HG03103 (cell line): ENCODE measurements at regions not wholly inside any gene's neighbourhood (a gene's known extent, or its start where the extent isn't known, plus 50 kb on each side); places are given as distances from the start of the nearest gene placed in this dataset.
"Not testable (repeated sequence)": the region's sequence is repeated elsewhere in the genome, so short reads cannot be mapped to it uniquely, and the experiment has no call there.

Experiments
- ATAC-seq: cut with Tn5 transposase; IDR thresholded peaks from one replicate; pipeline ENCODE4 v1.9.1; 2021; ENCODE audit warnings: low read depth; ENCODE audit not compliant: unreplicated experiment

DNA sequence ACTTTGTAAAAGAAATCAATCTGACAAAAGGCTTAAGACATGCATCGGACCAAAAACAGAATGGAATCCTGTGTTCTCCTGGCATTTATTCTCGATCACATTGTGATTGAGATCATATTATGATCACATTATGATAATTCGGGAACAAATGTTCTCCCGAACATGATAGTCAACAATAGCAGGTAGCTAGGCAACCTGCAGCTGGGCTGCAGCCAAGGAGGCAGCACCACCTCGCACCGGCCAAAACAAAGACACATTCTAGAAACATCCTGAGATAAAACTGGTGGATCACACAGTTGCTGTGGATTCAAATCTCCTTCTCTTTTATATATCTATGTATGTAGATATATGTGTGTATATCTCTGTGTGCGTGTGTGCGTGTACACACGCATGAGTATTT is 480.6 kb upstream of the CYLC2 start:
- ATAC-seq, result no peak

DNA sequence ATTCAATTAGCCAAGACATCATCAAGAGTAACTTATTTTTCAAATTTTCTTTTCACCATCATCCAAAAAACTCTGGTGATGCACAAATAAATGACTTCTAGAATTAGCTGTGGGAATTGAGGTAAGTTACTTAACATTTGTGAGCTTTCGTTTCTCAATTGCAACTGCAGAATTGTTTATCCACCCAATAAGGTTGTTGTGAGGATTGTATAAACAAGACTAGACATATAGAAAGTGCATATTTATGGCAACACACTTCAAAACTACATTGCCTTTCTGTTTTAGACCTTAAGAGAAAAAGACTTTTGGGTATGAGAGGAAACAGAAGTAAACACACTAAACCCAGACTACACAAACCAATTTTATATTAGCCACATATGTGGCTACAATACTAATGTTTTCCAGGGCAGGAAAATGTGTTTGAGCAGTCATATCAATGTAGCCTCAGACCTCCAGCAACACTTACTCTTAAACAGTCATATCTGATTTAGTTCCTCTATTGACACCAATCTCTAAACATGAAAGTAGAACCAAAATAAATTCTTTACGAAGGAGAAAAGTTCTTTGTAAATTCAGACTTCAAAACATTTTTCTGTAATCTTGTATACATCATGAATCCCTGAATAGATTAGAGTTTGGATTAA is 488.0 kb upstream of the CYLC2 start:
- no peak for ATAC-seq

DNA sequence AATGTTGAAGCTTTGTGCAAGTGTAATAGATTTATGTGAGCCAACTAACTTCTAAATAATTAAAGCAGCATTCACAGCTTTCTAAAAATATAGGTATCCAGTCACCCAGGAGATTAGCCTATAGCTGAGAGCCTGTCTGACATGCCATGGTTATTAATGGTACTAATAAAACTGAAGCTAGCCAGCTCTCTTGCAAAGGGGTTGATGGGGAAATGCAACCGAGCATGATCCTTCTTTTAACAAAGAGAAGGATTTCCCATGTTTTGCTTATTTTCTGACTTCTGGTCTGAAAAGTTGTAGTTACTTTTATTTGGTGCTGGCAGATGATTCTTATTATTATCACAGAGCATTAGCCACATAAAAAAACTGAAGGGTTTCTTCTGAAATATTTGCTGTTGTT is 488.7 kb upstream of the CYLC2 start:
- no peak for ATAC-seq

DNA sequence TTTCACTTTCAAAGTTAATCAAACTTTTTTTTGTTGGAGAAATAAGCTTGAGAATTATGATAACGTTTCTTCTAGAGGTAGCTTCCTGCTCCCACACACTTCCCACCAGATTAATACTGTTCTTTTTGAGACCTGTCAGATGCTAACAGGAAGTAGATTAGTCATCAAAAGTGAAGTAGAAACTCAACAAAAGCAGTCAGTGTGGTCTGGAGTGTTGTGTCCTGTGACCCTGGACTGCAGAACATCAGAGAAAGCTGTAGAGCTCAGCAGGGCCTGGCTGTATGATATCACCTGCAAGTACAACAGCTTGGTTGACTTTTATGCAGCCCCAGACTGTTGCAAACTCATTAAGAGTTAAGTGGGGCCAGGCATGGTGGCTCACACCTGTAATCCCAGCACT is 495.7 kb upstream of the CYLC2 start:
- no peak for ATAC-seq

DNA sequence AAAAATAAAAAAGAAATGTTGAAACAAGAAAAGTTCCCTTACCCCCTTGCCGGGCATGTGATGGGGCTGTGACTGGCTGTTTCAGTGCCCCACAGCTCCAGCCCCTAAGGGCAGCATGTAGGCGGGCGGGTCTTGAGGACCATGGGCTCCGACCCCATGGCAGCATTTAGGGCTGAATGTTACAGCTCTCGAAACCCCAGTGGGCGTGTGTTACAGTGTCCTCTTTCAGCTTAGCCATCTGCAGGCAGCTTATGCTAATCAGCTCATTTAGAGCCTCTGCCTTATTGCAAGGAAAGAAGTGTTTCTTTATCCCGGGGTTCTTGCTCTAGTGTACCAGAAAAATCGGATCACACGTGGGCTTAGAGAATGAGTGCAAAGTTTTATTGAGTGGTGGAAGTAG is 497.4 kb upstream of the CYLC2 start:
- no peak for ATAC-seq

DNA sequence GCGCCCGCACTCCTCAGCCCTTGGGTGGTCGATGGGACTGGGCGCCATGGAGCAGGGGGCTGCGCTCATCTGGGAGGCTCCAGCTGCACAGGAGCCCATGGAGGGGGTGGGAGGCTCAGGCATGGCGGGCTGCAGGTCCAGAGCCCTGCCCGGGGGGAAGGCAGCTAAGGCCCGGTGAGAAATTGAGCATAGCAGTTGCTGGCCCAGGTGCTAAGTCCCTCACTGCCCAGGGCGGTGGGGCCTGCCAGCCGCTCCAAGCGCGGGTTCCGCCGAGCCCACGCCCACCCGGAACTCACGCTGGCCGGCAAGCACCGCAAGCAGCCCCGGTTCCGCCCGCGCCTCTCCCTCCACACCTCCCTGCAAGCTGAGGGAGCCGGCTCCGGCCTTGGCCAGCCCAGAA is 508.2 kb upstream of the CYLC2 start:
- ATAC-seq, result not testable (repeated sequence)

DNA sequence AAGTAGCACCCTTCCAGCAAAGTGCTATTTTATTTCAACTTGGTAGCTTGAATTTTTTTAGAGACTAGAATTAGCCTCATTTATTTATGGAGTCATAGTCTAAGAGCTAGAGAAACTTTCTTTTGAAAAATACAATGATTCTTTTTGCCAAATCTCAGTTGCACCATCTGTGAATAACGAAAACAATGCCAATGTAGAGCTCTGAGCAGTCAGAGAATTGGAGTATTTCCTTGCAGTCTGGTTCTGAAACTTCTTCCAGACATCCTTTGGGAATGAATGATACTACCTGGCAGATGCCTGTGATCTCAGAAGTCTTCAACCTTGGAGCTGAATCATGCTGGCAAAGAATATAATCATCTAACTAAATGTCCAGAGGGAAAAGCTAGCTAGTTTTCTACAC is 511.5 kb upstream of the CYLC2 start:
- ATAC-seq, result no peak

DNA sequence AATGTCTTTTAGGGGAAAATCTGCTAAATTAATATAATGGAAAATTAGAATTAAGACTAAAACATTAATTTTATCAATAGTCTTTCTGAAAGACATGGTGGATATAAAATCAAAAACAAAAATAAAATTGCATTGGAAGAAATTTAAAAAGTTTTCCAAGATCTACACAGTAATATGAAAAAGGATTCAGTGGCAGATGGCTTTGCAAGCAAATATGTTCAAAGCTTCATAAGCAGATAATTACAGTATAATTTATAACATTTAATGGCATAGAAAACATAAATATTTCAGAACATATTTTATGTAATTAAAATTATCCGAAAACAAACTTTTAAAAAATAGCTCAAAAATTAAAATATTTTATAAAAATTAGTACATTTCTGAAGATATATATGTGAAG is 512.4 kb upstream of the CYLC2 start:
- ATAC-seq, result no peak

DNA sequence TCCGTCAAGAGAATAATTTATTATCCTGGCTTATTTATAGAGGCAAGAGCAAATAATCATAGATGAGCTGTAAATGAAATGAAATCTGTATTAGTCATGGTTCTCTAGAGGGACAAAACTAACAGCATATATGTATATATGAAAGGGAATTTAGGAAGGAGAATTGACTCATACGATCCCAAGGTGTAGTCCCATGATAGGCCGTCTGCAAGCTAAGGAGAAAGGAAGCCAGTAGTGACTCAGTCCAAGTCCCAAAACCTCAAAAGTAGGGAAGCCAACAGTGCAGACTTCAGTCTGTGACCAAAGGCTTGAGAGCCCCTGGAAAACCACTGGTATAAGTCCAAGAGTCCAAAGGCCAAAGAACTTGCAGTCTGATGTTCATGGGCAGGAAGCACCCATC is 515.9 kb upstream of the CYLC2 start:
- no peak for ATAC-seq

DNA sequence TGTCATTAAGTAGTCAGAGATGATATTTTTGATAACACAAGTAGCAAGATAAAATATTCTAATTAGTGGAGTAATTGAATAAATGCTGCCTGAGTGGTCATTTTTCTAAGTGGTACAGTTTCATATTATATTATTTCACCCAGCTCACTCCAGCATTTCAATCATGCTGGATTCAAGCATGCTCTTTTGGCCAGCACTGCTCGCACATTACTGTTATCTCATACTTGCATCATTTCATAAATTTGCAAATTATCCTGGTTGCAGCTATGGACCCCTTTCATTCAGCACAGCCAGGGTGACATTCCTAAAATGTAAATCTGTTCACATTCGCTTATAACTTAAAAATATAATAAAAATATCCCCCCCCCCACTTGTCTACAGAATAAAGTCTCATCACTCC is 520.8 kb upstream of the CYLC2 start:
- ATAC-seq, result no peak

DNA sequence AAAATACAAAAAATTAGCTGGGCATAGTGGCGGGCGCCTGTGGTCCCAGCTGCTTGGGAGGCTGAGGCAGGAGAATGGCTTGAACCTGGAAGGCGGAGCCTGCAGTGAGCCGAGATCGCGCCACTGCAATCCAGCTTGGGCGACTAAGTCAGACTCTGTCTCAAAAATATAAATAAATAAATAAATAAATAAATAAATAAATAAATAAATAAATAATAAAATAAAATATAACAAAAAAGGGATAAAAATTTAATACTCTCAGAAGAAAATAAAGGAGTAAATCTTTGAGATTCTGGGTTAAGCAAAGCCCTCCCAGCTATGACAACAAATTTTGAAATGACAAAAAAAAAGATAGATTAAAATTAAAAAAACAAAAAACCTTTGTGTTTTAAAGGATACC is 525.7 kb upstream of the CYLC2 start:
- ATAC-seq, result not testable (repeated sequence)

DNA sequence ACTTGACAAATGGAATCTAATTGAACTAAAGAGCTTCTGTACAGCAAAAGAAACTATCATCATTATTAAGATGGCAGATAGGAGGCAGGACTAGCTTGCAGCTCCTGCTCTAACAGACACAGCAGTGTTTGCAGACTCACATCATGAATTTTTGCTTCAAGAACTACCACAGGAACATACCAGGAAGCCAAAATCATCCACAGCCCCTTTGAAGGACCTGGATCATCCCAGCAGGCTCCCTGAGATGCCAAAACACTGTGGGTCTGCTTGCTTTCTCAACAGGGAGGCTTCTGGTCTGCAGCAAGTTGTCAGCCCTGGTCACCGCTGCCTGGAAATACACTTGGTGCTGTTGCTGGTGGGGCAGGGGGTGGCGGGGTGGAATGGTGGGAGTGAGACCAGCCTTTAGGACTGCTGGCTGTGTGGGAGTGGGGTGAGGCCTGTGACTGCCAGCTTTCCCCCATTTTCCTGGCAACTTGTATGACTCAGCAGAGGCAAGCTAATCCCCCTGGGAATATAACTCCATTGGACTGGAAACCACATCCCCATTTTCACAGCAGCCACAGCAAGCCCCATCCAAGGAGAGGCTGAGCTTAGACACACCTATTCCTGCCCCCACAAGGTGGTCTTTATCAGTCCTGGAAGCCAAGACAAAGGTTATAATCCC is 533.8 kb upstream of the CYLC2 start:
- no peak for ATAC-seq

DNA sequence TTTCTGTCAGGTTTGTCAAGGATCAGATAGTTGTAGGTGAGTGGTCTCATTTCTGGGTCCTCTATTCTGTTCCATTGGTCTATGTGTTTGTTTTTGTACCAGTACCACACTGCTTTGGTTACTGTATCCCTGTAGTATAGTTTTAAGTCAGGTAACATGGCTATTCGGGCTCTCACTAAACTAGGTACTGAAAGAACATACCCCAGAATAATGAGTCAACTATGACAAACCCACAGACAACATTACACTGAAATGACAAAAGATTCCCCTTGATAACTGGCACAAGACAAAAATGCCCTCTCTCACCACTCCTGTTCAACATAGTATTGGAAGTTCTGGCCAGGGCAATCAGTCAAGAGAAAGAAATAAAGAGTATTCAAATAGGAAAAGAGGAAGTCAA is 535.3 kb upstream of the CYLC2 start:
- ATAC-seq, result no peak

DNA sequence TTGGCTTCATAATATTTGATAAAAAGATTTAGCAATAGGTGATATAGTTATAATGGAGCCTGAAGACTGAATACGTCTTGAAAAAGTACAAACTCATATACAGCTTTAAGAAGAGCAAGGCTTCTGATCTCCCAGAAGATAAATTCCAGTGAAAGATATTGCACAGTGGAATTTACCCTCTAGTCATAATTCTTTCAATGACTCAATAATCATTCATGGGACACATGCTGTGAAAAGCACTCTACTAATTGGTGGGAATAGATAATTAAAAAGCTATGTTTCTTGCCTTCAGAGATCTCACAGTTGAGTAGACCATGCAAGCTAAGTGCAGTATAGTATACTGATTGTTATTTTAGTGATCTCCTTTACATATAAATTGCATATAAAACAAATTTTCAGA is 538.6 kb upstream of the CYLC2 start:
- no peak for ATAC-seq

DNA sequence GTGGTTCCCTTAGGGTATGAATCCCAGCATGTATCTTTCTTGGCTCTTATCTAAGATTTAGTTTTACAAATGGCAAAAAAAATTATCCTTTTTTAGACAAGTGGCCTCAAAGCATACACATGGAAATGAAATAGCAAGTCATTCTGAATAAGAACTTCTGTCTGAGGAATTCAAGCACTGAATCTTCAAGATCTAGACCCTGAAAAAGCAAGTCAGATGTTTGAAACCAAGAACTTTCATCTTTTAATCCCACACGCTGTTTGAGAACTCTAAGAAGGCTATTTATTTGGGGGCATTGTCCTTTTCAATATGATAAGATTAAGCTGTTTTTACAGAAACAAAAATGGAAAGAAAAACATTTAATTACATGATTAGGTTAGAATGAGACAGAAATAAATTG is 549.2 kb upstream of the CYLC2 start:
- ATAC-seq, result no peak

DNA sequence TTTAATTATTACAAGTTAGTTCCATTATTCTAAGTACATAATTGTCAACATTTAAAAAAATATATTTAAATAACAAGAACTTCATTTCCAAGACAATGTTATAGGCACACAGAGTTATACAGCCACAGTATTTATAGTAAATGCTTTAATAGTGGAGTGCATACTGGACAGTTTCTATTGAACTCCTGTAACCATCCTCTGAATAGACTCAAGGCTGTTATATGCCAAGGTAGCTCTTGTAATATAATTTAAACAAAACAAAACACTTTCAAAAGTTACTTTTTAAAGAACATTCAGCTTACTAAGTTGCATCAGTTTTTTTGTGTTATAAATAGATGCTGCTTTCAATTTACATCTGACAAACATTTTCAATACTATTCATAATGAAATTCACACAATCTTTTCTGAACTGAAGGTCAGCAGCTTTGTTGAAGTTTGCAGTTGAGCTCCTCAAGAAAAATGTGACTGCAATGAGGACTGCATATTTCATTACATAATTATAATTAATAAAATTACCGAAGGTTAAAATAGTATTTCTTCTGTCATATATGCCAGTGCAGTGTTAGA is 549.9 kb upstream of the CYLC2 start:
- no peak for ATAC-seq

DNA sequence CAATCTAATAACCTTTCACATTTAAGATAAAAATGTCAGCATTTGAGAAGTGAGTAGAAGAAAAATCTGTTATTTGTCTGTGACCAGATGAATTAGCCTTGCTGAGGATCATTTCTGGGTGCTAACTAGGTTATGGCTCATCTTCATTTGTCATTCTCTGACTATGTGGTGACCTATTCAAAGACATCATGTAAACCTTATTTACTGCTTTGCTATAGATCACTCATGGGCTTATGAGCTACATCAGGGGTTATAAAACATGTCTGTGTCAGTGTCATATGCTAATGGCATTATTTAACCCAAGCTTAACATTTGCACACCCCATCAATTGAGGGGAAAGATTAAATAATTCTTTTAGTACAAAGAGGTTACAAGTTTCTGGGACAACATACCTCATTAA is 555.5 kb upstream of the CYLC2 start:
- no peak for ATAC-seq

DNA sequence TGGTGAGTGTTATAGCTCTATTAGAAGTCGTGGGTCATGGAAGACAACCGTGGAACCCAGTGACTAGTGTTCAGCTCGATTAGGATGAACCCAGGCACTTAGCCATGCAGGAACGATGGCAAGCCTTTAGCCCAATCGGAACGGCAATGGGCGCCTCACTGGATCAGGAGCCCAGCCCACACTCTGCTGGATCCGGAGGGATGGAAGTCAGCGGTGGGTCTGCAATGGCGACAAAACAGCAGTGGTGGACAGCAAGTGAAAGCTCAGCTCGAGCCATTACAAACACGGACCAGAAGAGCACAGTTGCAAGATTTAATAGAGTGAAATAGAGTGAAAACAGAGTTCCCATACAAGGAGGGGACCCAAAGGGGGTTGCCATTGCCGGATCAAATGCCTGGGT is 558.5 kb upstream of the CYLC2 start:
- not testable (repeated sequence) for ATAC-seq

DNA sequence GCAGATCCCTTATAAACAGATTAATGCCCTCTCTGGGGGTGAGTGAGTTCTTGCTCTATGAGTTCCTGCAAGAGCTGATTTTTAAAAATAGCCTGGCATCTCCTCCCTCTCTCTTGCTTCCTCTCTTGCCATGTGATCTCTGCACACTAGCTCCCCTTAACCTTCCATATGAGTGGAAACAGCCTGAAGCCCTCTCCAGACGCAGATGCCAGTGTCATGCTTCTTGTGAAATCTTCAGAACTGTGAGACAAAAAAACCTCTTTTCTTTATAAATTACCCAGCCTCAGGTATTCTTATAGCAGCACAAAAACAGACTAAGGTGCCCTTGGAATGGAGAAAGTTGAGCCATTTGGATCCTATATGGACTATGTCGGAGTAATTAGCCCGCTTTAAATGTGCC is 559.7 kb upstream of the CYLC2 start:
- no peak for ATAC-seq

DNA sequence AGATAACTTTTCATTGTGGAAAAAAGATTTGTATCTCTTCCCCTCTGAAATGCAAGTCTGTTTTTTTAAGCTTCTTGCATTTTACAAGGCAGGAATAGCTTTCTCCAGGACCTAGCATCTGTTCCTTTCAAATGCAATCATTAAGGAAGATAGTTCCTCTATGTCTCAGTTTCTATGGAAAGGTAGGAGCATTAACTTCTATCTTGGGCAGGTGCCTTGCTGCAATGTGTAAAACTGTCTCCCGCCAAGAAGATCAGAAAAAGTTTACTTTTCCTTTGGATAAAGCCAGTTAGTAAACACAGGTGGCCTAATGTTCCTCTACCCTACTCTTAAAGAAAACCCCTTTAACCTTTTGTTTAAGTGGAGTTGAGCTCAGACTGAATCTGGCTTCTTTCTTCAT is 560.6 kb upstream of the CYLC2 start:
- ATAC-seq, result no peak

DNA sequence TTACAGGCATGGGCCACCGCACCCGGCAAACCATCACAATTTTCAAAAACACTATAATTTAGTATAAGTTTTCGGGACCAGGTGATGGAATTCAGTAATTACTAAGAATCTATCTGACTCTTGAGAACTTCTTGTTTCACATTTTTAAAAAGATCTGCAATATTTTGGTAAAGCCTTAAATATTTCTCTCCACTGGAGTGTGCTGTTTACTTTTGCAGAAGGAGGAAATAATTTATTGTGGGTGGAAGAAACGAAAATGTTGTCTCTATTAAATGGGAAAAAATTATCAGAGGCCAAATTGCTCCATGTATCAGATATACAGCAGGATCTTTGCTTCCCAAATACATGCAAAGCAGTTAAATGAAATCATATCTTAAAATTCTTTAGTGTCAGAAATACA is 566.8 kb upstream of the CYLC2 start:
- ATAC-seq, result no peak

DNA sequence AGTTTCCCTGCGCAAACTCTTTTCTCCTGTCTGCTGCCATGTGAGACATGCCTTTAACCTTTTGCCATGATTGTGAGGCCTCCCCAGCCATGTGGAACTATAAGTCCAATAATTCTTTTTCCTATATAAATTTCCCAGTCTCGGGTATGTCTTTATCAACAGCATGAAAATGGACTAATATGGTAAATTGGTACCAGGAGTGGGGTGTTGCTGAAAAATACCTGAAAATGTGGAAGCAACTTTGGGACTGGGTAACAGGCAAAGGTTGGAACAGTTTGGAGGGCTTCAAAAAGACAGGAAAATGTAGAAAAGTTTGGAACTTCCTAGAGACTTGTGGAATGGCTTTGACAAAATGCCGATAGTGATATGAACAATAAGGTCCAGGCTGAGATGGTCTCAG is 578.9 kb upstream of the CYLC2 start:
- ATAC-seq, result not testable (repeated sequence)
